CD14-positive monocyte (primary cell): ENCODE measurements at regions not wholly inside any gene's neighbourhood (a gene's known extent, or its start where the extent isn't known, plus 50 kb on each side); places are given as distances from the start of the nearest gene placed in this dataset.

Experiments
- DNase-seq, 3 donors: peaks; one replicate each; pipeline ENCODE4 v3.0.0-alpha.2; 2011 to 2022
- H2AFZ ChIP-seq: 2 replicates; pipeline ENCODE4 v1.6.0; 2012; ENCODE audit warnings: mild to moderate bottlenecking, low read depth, low read length, inconsistent platforms; ENCODE audit not compliant: insufficient read depth, poor library complexity, severe bottlenecking
- H3K27ac ChIP-seq, 2 donors: 1 replicate in 1 of 2; 2 replicates in 1 of 2; pipeline ENCODE4 v1.5.1; 2012 to 2013; ENCODE audit warnings: low read length in 2 of 2, control low read depth in 1 of 2, inconsistent platforms in 1 of 2, low read depth in 1 of 2, mild to moderate bottlenecking in 1 of 2
- H3K27me3 ChIP-seq, 2 donors: one replicate each; pipeline versions ENCODE4 v1.6.0 to v1.6.1; 2011 to 2013; ENCODE audit warnings: low read length in 2 of 2; ENCODE audit not compliant: control insufficient read depth in 2 of 2, insufficient read depth in 2 of 2
- H3K36me3 ChIP-seq, 2 donors: replicated peaks in 1 of 2; 1 replicate in 1 of 2; 2 replicates in 1 of 2; pipeline versions ENCODE4 v1.5.1 to v1.6.1; 2012 to 2013; ENCODE audit warnings: low read length in 2 of 2, control low read depth in 1 of 2, inconsistent platforms in 1 of 2, mild to moderate bottlenecking in 1 of 2; ENCODE audit not compliant: insufficient read depth in 2 of 2, control insufficient read depth in 1 of 2
- H3K4me1 ChIP-seq, 2 donors: 1 replicate in 1 of 2; 2 replicates in 1 of 2; pipeline versions ENCODE4 v1.5.1 to v1.6.1; 2012 to 2013; ENCODE audit warnings: low read length in 2 of 2, control low read depth in 1 of 2, inconsistent platforms in 1 of 2, mild to moderate bottlenecking in 1 of 2, moderate library complexity in 1 of 2; ENCODE audit not compliant: insufficient read depth in 2 of 2, control insufficient read depth in 1 of 2
- H3K4me2 ChIP-seq: replicated peaks from 2 replicates; pipeline ENCODE3; 2012; ENCODE audit warnings: low read length, moderate library complexity, mild to moderate bottlenecking; ENCODE audit not compliant: poor library complexity, severe bottlenecking; ENCODE audit errors: extremely low read depth
- H3K4me3 ChIP-seq, 3 experiments: fragments of 200-600 bp in 1 of 3; sonication (generic) in 1 of 3; replicated peaks in 1 of 3; 1 replicate in 2 of 3; 2 replicates in 1 of 3; pipeline ENCODE4 v1.5.1; 2011 to 2013; ENCODE audit warnings: low read length in 3 of 3, mild to moderate bottlenecking in 3 of 3, control low read depth in 2 of 3, low read depth in 2 of 3, inconsistent platforms in 1 of 3, moderate library complexity in 1 of 3
- H3K79me2 ChIP-seq: 2 replicates; pipeline ENCODE4 v1.6.0; 2012; ENCODE audit warnings: mild to moderate bottlenecking, control low read depth, inconsistent platforms, low read length, moderate library complexity; ENCODE audit not compliant: insufficient read depth
- H3K9ac ChIP-seq: 2 replicates; pipeline ENCODE4 v1.6.0; 2017; ENCODE audit warnings: low read length, mild to moderate bottlenecking; ENCODE audit not compliant: insufficient read depth, poor library complexity, severe bottlenecking
- H3K9me3 ChIP-seq, 2 donors: replicated peaks in 1 of 2; 1 replicate in 1 of 2; 2 replicates in 1 of 2; pipeline versions ENCODE4 v1.5.1 to v1.6.1; 2012 to 2013; ENCODE audit warnings: low read length in 2 of 2, control low read depth in 1 of 2; ENCODE audit not compliant: control insufficient read depth in 1 of 2, insufficient read depth in 1 of 2
- H4K20me1 ChIP-seq: 2 replicates; pipeline ENCODE4 v1.6.0; 2012; ENCODE audit warnings: mild to moderate bottlenecking, low read length, control low read depth, moderate library complexity; ENCODE audit not compliant: insufficient read depth
- H3K27ac Mint-ChIP-seq, 7 donors: one replicate each; pipeline ENCODE4 v1.8.0; 2020; ENCODE audit warnings: mild to moderate bottlenecking in 7 of 7, mixed read lengths in 7 of 7, moderate library complexity in 6 of 7, inconsistent platforms in 2 of 7
- H3K27me3 Mint-ChIP-seq, 3 donors: one replicate each; pipeline ENCODE4 v1.8.0; 2021 to 2022; ENCODE audit warnings: low read depth in 3 of 3, mild to moderate bottlenecking in 3 of 3, mixed read lengths in 3 of 3, moderate library complexity in 3 of 3, inconsistent platforms in 1 of 3
- H3K36me3 Mint-ChIP-seq, 2 donors: one replicate each; pipeline ENCODE4 v1.8.0; 2020; ENCODE audit warnings: mixed read lengths in 2 of 2, inconsistent platforms in 1 of 2, mild to moderate bottlenecking in 1 of 2
- H3K4me1 Mint-ChIP-seq: one replicate; pipeline ENCODE4 v1.8.0; 2020; ENCODE audit warnings: mild to moderate bottlenecking, mixed read lengths
- H3K4me3 Mint-ChIP-seq, 2 donors: one replicate each; pipeline ENCODE4 v1.8.0; 2020; ENCODE audit warnings: mild to moderate bottlenecking in 2 of 2, mixed read lengths in 2 of 2, moderate library complexity in 1 of 2
- H3K9me3 Mint-ChIP-seq, 7 donors: one replicate each; pipeline ENCODE4 v1.8.0; 2020 to 2022; ENCODE audit warnings: mixed read lengths in 7 of 7, mild to moderate bottlenecking in 6 of 7, moderate library complexity in 6 of 7, inconsistent platforms in 2 of 7
- CTCF ChIP-seq: fragments of 200-600 bp; IDR thresholded peaks from one replicate; pipeline ENCODE4 v1.8.0; 2022; ENCODE audit warnings: antibody characterized with exemption, mild to moderate bottlenecking
- WGBS: methylation state at CpG from one replicate; pipeline ENCODE4 v1.1.5; 2013; ENCODE audit warnings: missing lambda C conversion rate; ENCODE audit not compliant: insufficient coverage; 5-methylcytosine and 5-hydroxymethylcytosine counted together
- intact Hi-C, 2 donors: fragments of 100-400 bp; cut with micrococcal nuclease; formaldehyde crosslinking; loops; one replicate each; pipeline versions ENCODE4 v1.15.0 to v1.15.1; 2023

- H3K4me1 ChIP-seq = peaks cover 0 to 9% of the 10 kb centered on the region in 2 donors
- Mint-ChIP-seq H3K36me3 (peaks cover 0 to 2% of the 10 kb centered on the region in 2 donors), H3K27me3 (peaks cover 1 to 8% (median 4%) of the 10 kb centered on the region in 3 donors), H3K4me3 (no peak overlapping the region), H3K9me3 (peaks cover 5 to 7% (median 5%) of the 10 kb centered on the region in 7 donors), H3K4me1 (peaks cover 12% of the 10 kb centered on the region), H3K27ac (no peak overlapping the region)
- no peak overlapping the region for H3K27ac ChIP-seq
- intact Hi-C loops = no loop called here
- no peak for TF ChIP-seq CTCF
- H3K9ac ChIP-seq = no peak overlapping the region
- peaks cover 7 to 8% of the 10 kb centered on the region in 2 donors for H3K9me3 ChIP-seq
- no peak overlapping the region for H3K4me2 ChIP-seq
- H3K27me3 ChIP-seq = no peaks in the 10 kb centered on the region
- no peak for DNase-seq
- no peak overlapping the region for H3K4me3 ChIP-seq
- H2AFZ ChIP-seq = no peak overlapping the region
- no peaks in the 10 kb centered on the region for H3K36me3 ChIP-seq
- 96% methylated on average over 11 of the region's 18 CpGs for WGBS
- no peaks in the 10 kb centered on the region for H3K79me2 ChIP-seq
- no peaks in the 10 kb centered on the region for H4K20me1 ChIP-seq
Observed at GRCh38 chr11:64430645-64431044, 71.7 kb downstream of the RPS6KA4 start.

GRCh38 chr11:64436000-64436399, 77.0 kb downstream of the RPS6KA4 start:
- Histone ChIP-seq H4K20me1 (no peaks in the 10 kb centered on the region), H3K9ac (no peak overlapping the region), H3K4me2 (no peak overlapping the region), H3K36me3 (no peaks in the 10 kb centered on the region), H3K27me3 (no peaks in the 10 kb centered on the region), H3K4me3 (no peak overlapping the region), H3K79me2 (no peaks in the 10 kb centered on the region), H3K9me3 (peaks cover 7 to 8% of the 10 kb centered on the region in 2 donors), H3K4me1 (peaks cover 28 to 29% of the 10 kb centered on the region in 2 donors), H2AFZ (no peak overlapping the region), H3K27ac (no peak overlapping the region)
- Mint-ChIP-seq H3K9me3 (peaks cover 5 to 8% (median 6%) of the 10 kb centered on the region in 7 donors), H3K4me1 (peaks cover 47% of the 10 kb centered on the region), H3K27me3 (peaks cover 1 to 5% (median 5%) of the 10 kb centered on the region in 3 donors), H3K36me3 (peaks cover 2 to 3% of the 10 kb centered on the region in 2 donors), H3K4me3 (no peak overlapping the region), H3K27ac (no peak overlapping the region)
- no peak for TF ChIP-seq CTCF
- intact Hi-C loops = loop anchor here in 1 of 2 donors (5.0 kb wide), 1 partner anchor 34 kb away; no protein-coding TSS in a partner anchor
- WGBS = no CpG with 5 or more reads among the region's 4 CpGs
- DNase-seq = no peak
